ENCODE measurements at regions not wholly inside any gene's neighbourhood (a gene's known extent, or its start where the extent isn't known, plus 50 kb on each side); places are given as distances from the start of the nearest gene placed in this dataset.

GRCh38 chr7:14973712-14974428 is 71.3 kb upstream of the DGKB start:
- TF ChIP-seq CTCF (IDR thresholded peaks at IDR 0.05; ENCODE audit: extremely low read depth in 1 of 2, insufficient read depth in 1 of 2, low read depth in 1 of 2, low read length in 2 of 2) (no peak), POLR2AphosphoS5 (IDR thresholded peaks at IDR 0.05; ENCODE audit: insufficient read depth, low read depth, low read length) (no peak), POLR2A (IDR thresholded peaks at IDR 0.05; ENCODE audit: low read depth, low read length) (no peak)
